Endothelial cell (in vitro differentiated cells): ENCODE measurements at regions not wholly inside any gene's neighbourhood (a gene's known extent, or its start where the extent isn't known, plus 50 kb on each side); places are given as distances from the start of the nearest gene placed in this dataset.
"Not testable (repeated sequence)": the region's sequence is repeated elsewhere in the genome, so short reads cannot be mapped to it uniquely, and the experiment has no call there.

ENCODE experiments used
- DNase-seq: peaks from one replicate; pipeline ENCODE4 v3.0.0; 2021; ENCODE audit warnings: low spot score
- H3K27ac Mint-ChIP-seq: one replicate; pipeline ENCODE4 v1.8.0; 2021; ENCODE audit warnings: mixed read lengths, inconsistent platforms; ENCODE audit not compliant: unreplicated experiment
- H3K27me3 Mint-ChIP-seq: one replicate; pipeline ENCODE4 v1.8.0; 2021; ENCODE audit warnings: mild to moderate bottlenecking, moderate library complexity, mixed read lengths, inconsistent platforms; ENCODE audit not compliant: unreplicated experiment
- H3K36me3 Mint-ChIP-seq: one replicate; pipeline ENCODE4 v1.8.0; 2021; ENCODE audit warnings: mild to moderate bottlenecking, low read depth, mixed read lengths, inconsistent platforms; ENCODE audit not compliant: unreplicated experiment
- H3K4me1 Mint-ChIP-seq: one replicate; pipeline ENCODE4 v1.8.0; 2021; ENCODE audit warnings: mild to moderate bottlenecking, mixed read lengths, inconsistent platforms; ENCODE audit not compliant: unreplicated experiment
- H3K4me3 Mint-ChIP-seq: one replicate; pipeline ENCODE4 v1.8.0; 2021; ENCODE audit warnings: mild to moderate bottlenecking, mixed read lengths, inconsistent platforms; ENCODE audit not compliant: unreplicated experiment
- H3K9me3 Mint-ChIP-seq: one replicate; pipeline ENCODE4 v1.8.0; 2021; ENCODE audit warnings: mixed read lengths, inconsistent platforms; ENCODE audit not compliant: unreplicated experiment
- CTCF ChIP-seq: fragments of 200-600 bp; sonication (generic); IDR thresholded peaks from one replicate; pipeline ENCODE4 v1.5.0; 2021; ENCODE audit warnings: antibody characterized with exemption; ENCODE audit not compliant: unreplicated experiment

- Mint-ChIP-seq H3K4me1 (peaks cover 6% of the 10 kb centered on the region), H3K36me3 (no peaks in the 10 kb centered on the region), H3K27me3 (peaks cover 4% of the 10 kb centered on the region), H3K4me3 (no peak overlapping the region), H3K27ac (no peak overlapping the region), H3K9me3 (no peaks in the 10 kb centered on the region)
- TF ChIP-seq CTCF = no peak
- DNase-seq = no peak
Measured at GRCh38 chr17:68097161-68097805, 61.7 kb downstream of the KPNA2 start.

GRCh38 chr17:68099341-68099753, 63.8 kb downstream of the KPNA2 start:
- peaks cover 11% of the 10 kb centered on the region for H3K4me1 Mint-ChIP-seq
- H3K27ac Mint-ChIP-seq, H3K27me3 Mint-ChIP-seq, H3K4me3 Mint-ChIP-seq, DNase-seq, H3K9me3 Mint-ChIP-seq, H3K36me3 Mint-ChIP-seq: not testable (repeated sequence)

- no peak for DNase-seq
- no peak for TF ChIP-seq CTCF
- no peaks in the 10 kb centered on the region for H3K9me3 Mint-ChIP-seq
- peak overlapping the region; percentile 85 for H3K4me3 Mint-ChIP-seq
- H3K27me3 Mint-ChIP-seq = peaks cover 7% of the 10 kb centered on the region
- no peak overlapping the region for H3K27ac Mint-ChIP-seq
- peaks cover 11% of the 10 kb centered on the region for H3K4me1 Mint-ChIP-seq
- no peaks in the 10 kb centered on the region for H3K36me3 Mint-ChIP-seq
Measured at GRCh38 chr17:68100000-68100641, 64.6 kb downstream of the KPNA2 start.

GRCh38 chr17:68101075-68101986, 65.8 kb downstream of the KPNA2 start:
- Mint-ChIP-seq H3K4me3 (peak overlapping the region; percentile 95), H3K4me1 (peaks cover 11% of the 10 kb centered on the region), H3K27me3 (peaks cover 7% of the 10 kb centered on the region), H3K36me3 (no peaks in the 10 kb centered on the region), H3K9me3 (no peaks in the 10 kb centered on the region), H3K27ac (no peak overlapping the region)
- no peak for TF ChIP-seq CTCF
- peak; percentile 85 for DNase-seq

GRCh38 chr17:68101987-68102314, 66.4 kb downstream of the KPNA2 start:
- Mint-ChIP-seq H3K27ac (no peak overlapping the region), H3K4me3 (peak overlapping the region; percentile 95)

More at GRCh38 chr17:68101987-68102314, 66.4 kb downstream of the KPNA2 start:
- H3K27me3 Mint-ChIP-seq = peaks cover 7% of the 10 kb centered on the region
- H3K36me3 Mint-ChIP-seq = no peaks in the 10 kb centered on the region
- DNase-seq = no peak
- no peaks in the 10 kb centered on the region for H3K9me3 Mint-ChIP-seq
- peaks cover 11% of the 10 kb centered on the region for H3K4me1 Mint-ChIP-seq
- no peak for TF ChIP-seq CTCF
